HG02840 (cell line): ENCODE measurements at regions not wholly inside any gene's neighbourhood (a gene's known extent, or its start where the extent isn't known, plus 50 kb on each side); places are given as distances from the start of the nearest gene placed in this dataset.
"Not testable (repeated sequence)": the region's sequence is repeated elsewhere in the genome, so short reads cannot be mapped to it uniquely, and the experiment has no call there.

Source experiments
- ATAC-seq: cut with Tn5 transposase; IDR thresholded peaks from one replicate; pipeline ENCODE4 v1.9.1; 2021; ENCODE audit warnings: mild to moderate bottlenecking, moderate library complexity, moderate number of reproducible peaks; ENCODE audit not compliant: unreplicated experiment, low FRiP score

DNA sequence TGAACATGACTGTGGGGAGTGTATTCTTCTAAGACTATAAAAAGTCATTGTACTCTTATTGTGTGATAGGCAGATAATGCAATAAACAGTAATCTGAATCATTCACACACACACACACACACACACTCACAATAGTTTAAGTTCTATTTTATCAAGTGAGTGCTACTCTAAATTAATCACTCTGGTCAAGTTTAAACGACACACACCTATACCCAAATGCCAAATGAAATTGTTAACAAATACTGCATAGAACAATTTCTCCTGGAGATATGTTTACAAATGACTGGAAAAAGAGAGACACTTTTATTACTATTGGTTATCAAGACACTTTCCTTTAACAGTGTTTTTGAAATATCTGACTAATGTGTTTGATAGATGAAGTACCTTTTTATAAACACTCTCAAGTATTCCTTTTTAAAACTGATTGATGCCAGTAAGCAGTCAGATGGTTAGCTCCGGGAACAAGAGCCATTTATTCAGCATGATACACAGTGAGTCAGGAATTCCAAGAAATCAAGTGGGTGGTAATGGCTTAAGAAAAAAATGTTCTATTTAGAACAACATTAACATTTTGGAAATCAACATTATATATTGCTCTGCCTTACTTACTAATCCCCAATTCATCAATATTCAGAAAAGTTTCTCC is 521.6 kb upstream of the ST8SIA4 start:
- ATAC-seq = no peak

DNA sequence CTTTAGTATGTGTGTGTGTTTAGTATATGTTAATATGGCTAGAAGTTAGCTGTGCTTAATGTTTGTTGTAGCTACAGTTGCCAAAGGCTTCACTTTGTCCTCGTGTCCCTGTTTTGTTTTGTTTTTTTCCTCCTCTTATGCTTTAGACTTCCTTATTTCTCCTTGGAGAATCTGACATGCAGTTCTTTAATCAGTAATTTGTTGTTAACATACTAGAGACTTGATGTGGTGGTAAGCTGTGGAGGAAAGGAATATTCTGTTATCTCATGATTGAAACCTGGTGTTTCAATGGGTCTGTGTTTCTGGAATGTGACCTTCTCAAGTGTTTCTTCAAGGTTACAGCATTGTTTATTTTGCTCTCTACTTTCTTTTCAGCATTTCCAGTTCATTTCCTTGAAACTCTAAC is 515.6 kb upstream of the ST8SIA4 start:
- no peak for ATAC-seq

GRCh38 chr5:101404531-101404930 is 501.4 kb upstream of the ST8SIA4 start:
- no peak for ATAC-seq

GRCh38 chr5:101393795-101394450 is 490.8 kb upstream of the ST8SIA4 start:
- no peak for ATAC-seq

- ATAC-seq = no peak
Measured at GRCh38 chr5:101390151-101390908, 487.2 kb upstream of the ST8SIA4 start.

DNA sequence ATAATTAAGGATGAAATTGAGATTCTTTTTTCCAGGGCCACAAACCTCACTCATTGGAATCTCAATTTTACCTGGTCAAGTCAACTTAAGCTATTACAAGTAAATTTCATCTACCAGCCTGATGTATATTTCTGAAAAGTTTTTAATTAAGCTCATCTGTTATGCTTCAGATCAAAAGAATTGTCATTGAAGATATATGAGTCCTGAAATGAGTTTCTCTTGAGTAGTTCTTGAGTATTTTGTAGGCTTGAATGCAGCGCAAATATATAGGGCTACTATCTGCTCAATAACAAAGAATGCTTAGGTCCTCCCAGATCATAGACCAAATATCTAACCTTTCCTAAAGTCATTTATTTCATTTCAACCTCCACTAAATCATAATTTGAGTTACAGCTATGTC is 482.2 kb upstream of the ST8SIA4 start:
- no peak for ATAC-seq

GRCh38 chr5:101370181-101370580 is 467.1 kb upstream of the ST8SIA4 start:
- no peak for ATAC-seq

DNA sequence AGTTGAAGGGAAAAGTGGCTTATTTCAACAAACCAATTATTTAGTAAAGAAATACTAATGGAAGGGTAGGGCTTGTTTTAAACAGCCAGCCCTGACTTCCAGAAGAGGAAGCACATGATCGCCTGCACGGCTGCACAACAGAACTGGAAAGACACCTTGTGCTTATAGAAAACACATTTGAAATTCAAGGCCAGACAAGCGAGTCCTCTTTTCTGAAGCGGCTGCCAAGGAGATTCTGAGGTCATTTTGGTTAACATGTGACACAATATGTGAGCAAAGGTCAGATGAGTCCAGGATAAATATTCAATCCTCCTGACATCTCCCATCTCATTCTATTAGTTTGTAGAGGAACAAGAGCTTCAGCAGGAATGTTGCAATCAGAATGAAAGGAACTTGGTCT is 461.4 kb upstream of the ST8SIA4 start:
- no peak for ATAC-seq

DNA sequence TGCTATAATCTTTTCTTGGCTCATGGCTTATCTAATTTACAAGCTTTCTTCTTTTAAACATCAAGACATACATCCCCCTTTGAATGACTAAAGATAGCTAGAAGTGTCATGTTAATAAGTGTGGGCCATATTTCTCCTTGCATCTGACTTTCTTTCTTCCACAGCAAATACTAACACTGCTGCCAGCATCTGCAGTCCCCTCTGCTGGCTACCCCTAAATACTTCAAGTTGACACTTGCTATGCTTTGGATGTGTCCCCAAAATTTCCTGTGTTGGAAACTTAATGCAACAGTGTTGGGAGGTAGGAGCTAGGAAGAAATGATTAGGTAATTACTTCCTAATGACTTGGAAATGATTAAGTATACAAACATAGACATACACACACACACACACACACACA is 459.0 kb upstream of the ST8SIA4 start:
- ATAC-seq = no peak

- no peak for ATAC-seq
Measured at GRCh38 chr5:101346906-101347305, 443.8 kb upstream of the ST8SIA4 start.

GRCh38 chr5:101346447-101346846 is 443.4 kb upstream of the ST8SIA4 start:
- no peak for ATAC-seq

GRCh38 chr5:101338226-101338625 is 435.1 kb upstream of the ST8SIA4 start:
- ATAC-seq = no peak

GRCh38 chr5:101327816-101328215 is 424.7 kb upstream of the ST8SIA4 start:
- no peak for ATAC-seq

- no peak for ATAC-seq
Measured at GRCh38 chr5:101326766-101327165, 423.7 kb upstream of the ST8SIA4 start.

DNA sequence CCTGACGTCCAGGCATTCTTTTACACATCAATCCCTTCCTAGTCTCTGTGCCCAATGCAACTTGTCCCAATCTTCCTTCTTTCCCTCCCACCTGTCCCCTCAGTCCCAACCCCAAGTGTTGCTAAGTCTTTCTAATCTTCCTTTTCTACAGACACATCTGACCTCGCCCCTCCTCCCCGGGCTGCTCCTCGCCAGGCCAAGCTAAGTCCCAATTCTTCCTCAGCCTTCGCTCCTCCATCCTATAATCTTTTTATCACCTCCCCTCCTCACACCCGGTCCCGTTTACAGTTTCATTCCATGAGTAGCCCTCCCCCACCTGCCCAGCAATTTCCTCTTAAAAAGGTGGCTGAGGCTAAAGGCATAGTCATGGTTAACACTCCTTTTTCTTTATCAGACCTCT is 413.3 kb upstream of the ST8SIA4 start:
- not testable (repeated sequence) for ATAC-seq

GRCh38 chr5:101306391-101307137 is 403.5 kb upstream of the ST8SIA4 start:
- no peak for ATAC-seq

DNA sequence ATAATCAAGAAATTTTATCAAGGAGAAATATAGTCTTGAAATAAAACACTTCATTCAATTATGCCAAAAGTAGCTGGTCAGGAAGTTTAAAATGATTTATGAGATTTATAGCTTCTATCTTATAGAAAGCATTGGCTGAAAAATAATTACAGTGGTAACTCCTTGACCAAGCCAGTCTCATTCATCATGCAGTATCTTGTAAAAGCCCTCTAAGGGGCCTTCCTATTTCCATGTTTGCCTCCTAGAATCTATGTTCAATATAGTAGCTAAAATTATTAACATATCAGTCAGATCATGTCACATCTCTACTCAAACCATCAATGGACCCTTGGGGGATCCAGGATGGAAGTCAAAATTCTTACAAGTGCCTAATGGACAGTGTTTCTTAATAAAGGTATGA is 393.4 kb upstream of the ST8SIA4 start:
- no peak for ATAC-seq

DNA sequence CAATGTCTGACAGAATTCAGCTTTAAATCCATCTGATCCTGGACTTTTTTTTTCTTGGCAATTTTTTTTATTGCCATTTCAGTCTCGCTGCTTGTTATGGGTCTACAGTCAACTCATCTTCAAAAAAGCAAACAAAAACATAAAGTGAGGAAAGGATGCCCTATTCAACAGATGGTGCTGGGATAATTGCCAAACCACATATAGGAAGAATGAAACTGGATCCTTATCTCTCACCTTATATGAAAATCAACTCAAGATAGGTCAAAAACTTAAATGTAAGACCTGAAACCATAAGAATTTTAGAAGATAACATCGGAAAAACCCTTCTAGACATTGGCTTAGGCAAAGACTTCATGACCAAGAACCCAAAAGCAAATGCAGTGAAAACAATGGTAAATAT is 389.1 kb upstream of the ST8SIA4 start:
- ATAC-seq = no peak

DNA sequence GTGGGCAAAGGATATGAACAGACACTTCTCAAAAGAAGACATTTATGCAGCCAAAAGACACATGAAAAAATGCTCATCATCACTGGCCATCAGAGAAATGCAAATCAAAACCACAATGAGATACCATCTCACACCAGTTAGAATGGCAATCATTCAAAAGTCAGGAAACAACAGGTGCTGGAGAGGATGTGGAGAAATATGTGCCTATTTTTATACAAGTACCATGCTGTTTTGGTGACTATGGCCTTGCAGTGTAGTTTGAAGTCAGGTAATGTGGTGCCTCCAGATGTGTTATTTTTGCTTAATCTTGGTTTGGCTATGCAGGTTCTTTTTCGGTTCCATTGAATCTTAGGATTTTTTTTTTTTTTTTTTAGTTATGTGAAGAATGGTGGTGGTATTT is 387.7 kb upstream of the ST8SIA4 start:
- not testable (repeated sequence) for ATAC-seq

- no peak for ATAC-seq
Measured at GRCh38 chr5:101288633-101289032, 385.6 kb upstream of the ST8SIA4 start.
